ENCODE measurements at regions not wholly inside any gene's neighbourhood (a gene's known extent, or its start where the extent isn't known, plus 50 kb on each side); places are given as distances from the start of the nearest gene placed in this dataset.

DNA sequence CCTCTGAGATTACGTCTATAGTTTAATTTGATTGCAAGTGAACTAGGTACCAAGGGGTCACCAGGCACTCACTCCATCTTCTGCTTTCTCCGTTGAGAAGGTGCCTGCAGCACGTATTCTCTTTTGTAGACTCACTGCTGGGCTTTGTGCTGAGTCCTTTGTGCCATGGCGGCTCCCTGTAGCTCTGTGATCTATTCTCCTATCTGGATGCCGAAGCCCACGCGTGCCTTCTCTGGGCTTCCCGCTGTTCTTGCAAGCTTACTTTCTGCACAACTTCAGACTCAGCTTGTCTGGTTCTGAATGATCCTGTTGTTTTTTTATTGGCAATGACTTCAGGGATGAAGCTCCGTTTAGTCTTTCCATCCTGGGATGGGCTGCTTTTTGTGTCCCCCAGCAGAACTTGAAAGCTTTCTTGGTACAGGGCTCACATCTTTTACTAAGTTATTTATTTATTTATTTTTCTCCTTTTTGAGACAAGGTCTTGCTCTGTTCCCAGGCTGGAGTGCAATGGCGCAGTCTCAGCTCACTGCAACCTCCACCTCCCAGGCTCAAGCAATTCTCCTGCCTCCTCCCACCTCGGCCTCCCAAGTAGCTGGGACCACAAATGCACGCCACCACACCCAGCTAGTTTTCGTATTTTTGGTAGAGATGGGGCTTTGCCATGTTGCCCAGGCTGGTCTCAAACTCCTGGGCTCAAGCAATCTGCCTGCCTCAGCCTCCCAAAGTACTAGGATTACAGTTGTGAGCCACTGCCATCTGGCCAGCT lies 100.9 kb upstream of the NKX1-1 start:
- DNase-seq, result no peak

DNA sequence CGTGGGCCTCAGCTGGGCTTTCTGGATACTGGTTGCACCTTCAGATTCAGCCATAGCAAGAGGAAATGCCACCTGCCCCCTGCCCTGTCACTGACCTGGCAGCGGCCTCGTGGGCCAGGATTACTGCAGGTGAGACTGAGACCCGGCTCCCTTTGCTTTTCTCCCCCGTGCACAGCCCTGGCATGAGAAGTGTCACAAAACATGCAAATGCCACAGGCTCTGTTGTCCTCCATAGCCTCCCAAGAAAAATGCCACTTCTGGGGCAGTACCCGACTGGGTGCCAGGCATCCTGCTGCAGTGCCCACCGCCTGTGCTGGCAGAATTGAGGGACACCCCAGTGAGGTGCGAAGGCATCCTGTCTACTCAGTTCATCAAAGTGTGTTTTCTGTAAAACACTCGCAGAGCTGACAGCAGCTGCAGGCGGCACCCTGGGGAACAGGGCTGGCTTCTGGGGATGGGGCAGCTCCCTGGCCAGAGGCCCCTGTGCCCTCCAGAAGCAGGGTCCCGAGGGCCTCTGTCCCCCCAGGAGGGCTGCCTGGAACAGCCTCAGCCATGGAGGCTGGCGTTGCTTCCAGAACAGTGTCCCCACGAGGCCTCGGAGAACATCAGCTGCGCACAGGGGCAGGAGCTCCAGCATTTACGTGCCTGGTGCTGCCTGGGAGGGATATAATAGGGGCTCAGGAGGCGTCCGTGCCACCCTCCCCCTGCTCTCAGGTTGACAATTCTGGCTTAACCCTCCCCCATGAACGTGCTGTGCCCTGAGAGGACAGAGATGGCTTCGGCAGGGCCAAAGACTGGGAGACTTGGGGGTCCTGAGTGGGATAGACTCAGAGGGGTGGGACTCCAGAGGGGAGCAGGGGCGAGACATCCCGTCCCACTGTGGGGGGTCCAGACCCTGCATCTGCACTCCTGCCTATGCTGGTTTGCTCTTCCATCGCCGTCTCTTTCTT lies 99.5 kb upstream of the NKX1-1 start:
- DNase-seq, result no peak

DNA sequence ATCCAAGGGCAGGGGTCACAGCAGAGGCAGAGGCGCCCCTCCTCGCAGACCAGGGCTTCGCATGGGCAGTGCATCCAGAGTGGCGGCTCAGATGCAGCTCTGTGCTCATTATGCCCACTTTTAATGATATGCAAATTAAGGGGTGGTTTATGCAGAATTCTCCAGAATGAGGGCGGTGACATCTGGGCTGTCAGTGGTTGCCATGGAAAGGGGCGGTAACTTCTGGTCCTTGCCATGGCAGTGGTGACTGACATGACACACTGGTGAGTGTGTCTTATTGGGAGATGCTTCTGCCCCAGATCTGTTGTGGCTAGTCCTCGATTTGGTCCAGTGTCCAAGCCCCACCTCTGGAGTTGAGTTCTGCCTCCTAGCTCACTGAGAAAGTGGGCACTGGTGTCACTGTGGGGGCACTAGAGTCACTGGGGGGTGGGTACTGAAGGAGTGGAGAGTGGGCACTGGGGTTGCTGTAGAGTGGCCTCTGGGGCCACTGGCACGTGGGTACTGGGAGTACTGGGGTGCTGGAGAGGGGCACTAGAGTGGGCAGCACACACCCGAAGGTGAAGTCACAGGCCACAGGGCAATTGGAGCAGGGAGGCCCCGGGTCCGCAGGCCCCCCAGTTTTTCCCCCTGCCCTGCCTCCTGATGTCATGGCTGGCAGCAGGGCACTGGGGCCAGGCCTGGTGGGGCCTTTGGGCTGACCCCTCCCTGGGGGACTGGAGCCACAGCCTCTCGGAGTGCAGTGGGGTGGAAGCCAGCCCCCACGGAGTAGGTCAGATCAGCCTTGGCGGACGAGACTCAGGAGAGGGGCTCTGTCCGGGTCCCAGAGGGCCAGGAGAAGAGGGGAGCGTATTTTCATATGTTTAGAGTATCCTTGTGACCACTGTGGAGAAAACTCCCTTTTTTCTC lies 98.6 kb upstream of the NKX1-1 start:
- DNase-seq, result no peak

DNA sequence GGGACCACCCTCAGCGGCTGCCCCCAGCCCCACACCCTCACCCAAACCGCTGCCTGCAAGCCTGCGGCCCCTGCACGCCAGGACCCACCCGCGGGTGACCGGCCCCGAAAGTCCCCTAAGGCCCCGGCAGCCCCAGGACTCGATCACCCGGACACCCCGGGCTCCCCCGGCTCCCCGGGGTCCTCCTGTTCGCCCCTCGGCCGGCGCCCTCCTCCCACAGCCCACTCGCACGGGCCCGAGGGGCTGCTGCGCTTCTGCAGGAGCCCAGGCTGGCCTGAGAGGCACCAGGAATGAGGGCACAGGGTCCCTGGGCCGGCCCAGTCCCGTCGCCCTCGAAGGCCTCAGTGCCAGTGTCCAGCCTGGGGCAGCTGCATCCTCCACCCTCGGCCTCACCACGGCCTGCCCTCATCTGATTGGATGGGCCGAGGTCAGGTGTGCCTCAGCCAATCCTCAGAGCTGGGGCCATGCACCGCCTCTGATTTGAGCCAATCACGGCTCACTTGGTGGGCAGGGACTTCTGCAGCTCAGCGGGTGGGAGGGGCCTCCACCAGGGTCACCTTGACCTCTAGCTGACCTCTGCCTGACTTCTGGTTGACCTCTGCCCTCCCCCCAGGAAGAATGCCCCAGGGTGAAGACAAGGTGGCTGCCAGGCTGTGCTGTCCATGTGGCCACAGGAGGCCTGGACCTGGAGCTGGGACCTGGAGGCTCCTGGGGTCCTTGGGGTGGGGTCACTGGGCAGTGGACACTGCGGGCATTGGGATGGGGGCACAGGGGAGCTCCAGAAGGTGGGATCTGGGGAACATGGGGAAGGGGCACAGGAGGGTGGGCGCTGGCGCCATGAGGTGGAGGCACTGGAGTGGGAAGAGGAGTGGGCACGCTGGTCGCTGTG lies 97.6 kb upstream of the NKX1-1 start:
- no peak for DNase-seq

DNA sequence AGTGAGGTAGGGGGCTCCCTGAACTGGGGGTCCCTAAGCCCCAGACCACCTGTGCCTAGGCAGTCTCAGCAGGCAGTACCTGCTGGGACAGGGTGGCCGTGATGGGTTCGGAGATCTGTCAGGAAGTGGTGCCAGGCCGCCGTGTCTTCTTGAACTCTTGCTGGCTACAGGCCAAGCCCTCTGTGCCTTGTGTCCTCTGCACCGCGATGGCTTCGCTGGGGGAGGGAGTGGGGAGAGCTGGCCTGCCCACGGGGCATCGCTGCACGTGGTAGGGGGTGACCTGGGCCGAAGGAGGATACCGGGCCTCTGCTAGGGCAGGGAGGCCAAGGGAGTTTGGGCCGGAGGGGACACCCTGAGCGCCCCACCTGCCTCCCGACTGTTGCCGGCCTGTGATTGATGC lies 96.7 kb upstream of the NKX1-1 start:
- no peak for DNase-seq

DNA sequence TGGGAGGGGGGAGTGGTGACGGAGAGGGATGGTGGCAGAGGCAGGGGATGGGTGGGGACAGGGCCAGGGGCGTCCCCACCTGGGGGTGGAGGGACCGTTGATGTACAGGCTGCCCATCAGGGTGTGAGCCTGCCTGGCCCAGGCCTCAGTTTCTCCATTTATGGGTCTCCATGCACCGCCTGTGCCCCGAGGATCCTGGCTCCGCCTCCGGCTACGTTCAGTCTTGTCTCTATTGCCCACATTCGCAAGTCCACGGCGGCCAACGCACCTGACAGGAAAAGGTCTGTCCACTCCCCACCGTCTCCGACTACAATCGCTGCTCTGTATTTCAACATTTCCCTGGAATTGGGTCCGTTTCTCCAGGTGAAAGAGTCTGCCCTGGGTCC lies 96.3 kb upstream of the NKX1-1 start:
- DNase-seq, result no peak

DNA sequence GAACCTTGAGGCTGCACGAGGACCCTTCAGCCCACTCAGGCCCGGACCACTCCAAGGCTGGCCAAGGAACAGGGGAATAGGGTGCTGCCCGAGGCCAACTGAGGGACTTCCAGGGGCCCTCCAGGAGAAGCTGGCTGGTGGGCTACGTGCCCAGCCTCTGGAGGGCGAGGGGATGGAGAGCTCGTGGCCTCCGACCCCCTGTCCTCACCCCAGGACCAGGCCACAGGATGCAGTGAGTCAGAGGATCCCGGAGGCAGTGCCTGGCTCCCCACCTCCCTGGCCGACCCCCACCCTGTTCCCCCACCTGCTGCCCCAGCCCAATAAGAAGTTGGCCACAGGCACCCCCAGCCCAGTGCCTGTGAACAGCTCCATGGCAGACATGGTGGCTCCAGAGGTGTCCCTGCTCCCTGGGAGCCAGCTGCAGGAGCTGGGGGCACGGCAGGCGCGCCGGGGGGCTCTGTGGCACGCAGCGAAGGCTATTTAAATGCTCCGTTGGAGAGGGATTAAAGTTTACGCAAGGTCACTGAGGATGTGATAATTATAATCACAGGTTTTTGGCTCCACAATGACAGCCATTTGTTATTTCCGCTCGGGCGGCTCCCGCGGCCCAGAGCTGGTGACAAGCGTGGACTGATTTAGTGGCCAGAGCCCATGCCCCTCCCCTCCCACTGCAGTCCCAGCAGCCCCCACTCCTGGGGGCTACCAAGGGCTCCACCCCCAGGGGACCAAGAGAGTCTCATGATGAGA lies 95.7 kb upstream of the NKX1-1 start:
- no peak for DNase-seq

DNA sequence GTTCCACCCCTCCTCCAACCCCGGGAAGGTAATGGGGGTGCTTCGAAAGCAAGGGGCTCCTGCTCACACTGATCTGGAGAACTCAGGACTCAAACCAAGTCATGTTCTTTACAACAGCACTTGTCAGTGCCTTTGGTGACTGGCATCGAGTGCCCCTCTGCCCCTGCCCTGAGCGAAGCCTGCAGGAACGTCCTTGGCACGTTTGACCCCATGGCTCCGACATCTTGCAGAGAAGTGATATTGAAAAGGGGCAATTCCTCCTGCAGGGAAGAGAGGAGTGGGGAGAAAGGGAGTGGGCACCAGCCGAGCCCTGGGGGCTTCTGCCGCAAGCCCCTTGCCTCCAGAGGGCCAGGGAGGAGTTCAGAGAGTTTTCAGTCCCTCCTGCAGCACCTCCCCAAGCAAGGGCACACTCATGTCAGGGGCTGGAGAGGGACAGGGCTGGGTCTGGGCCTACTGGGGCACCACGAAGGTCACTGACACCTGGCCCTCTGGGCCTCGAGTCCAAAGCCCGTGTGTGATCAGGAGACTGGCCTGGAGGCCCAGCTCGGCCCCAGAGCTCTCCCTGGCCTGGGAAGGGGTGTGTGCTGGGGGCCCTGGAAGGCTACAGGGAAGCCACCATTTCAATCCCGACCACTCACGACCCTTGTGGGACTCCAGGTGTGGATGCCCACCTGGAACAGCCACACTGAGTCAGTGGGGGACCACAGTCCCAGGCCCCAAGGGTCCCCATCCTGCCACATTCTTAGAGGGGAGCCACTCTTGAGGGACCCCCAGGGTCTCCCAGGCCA lies 94.9 kb upstream of the NKX1-1 start:
- no peak for DNase-seq

DNA sequence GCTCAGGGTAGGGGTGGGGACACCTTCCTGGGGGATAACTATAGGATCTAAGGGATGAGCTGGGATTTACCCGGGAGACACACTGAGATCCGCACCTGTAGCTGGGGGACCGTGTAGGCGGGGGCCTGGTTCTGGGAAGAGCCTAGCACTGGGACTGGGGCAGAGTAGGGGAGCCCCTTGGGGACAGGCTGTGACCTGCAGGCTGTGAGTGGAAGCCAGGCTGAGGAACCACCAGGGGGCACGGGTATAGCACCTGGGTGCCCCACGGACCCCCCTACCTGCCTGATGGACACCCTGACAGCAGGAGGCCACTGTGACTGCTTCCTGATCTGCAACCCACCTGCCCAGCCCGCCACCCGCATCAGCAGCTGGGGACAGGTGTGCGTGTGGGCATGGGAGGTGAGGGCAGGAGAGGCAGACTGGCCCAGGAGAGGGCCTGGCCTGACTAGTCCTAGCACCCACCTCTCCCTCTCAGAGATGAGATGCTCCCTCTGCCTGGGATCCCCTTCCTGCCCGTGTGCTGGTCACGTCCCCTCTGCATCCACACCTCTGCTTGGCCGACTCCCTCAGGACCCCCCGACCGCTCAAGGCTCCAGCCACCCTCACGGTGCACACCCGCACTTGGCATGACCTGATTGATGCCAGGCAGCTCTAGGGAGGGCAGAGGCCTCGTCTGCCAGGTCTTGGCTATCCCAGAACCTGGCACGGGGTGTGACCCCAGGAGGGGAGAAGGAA lies 94.2 kb upstream of the NKX1-1 start:
- DNase-seq, result no peak

DNA sequence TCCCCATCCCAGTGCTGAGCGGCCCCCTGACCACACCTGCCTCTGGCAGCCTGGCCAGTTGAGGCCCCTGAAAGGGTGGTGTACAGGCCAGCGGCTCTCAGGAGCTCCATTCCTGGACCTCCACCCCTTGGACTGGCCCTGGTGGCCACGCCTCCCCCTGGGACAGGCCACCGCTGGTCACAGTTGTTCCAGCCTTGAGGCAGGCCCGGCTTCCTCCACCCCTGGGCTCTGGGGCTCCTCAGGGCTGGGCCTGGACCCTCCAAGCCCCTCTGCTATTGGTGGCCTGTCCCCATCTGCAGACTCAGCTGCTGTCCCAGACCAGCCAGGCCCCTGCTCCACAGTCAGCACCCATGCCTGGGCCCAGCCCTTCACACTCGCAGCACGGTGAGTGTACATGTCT lies 93.2 kb upstream of the NKX1-1 start:
- no peak for DNase-seq

DNA sequence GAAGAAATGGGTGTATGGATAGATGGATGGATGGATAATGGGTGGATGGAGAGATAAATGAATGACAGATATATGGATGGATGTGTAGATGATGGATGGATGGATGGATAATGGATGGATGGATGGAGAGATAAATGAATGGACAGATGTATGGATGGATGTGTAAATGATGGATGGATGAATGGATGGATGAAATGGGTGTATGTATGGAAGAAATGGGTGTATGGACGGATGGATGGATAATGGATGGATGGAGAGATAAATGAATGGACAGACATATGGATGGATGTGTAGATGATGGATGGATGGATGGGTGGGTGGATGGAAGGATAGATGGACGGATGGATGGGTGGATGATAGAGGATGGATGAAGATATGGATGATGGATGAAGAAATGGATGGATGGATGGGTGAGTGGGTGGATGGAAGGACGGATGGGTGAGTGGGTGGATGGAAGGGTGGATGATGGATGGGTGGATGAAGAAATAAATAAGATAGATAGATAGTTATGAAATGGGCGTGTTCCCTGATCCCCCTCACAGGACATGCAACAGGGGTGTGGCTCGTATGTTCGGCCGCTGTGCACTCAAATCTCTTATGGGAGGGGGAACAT lies 91.1 kb upstream of the NKX1-1 start:
- DNase-seq, result no peak

DNA sequence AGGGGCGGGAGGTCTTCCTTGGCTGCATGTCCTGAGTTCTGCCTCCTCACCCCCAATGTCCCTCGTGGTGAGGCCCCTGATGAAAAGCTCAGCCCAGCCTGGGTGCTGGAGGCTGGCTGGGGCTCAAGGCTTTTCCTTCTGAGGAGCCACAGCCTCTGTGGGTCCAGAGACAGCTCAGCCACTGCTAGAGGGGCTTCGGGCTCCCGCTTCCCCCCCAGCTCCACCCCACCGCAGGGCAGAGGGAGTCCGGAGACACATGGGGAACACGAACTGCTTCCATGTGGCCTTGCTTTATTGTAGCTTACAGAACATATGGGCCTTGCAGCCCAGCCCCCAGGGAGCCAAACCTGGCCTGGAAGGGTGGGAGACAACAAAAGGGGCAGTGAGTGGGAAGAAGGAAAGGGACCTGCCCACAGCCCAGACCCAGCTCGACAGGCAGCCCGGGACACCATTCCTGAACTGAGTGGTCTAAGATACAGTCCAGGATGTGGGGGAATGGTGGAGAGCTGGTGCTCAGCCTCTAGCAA lies 89.9 kb upstream of the NKX1-1 start:
- no peak for DNase-seq

DNA sequence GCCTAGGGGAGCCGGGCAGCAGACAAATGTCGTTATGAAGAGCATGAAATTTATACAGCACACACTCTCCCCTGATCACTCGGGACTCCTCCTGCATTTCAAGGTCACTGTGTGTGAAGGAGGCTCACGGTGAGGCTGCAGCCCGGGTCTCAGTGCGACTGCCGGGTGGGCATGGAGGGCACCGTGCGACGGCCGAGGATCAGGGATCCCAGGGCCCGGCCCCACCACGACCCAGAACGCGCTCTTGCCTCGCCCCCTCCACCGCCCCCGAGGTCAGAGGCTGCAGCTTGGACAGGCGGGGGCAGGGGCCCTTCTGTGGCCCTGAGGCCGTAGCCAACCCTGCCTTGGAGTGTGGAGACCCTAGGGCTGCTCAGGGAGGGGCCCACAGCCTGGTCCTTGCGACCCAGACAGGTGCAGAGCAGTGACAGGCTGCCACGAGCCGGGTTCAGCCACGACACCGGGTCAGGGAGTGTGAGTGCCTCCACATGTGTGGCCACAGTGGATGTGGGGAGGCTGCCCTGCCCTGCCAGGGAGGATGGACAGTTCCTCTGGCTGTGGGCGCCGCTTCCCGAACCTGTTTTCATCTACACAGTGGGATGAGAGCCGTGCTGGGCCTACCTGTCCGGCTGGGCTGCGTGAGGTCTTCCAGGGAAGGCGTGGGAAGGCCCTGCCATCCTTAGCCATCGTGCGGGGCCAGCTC lies 89.3 kb upstream of the NKX1-1 start:
- DNase-seq, result no peak

DNA sequence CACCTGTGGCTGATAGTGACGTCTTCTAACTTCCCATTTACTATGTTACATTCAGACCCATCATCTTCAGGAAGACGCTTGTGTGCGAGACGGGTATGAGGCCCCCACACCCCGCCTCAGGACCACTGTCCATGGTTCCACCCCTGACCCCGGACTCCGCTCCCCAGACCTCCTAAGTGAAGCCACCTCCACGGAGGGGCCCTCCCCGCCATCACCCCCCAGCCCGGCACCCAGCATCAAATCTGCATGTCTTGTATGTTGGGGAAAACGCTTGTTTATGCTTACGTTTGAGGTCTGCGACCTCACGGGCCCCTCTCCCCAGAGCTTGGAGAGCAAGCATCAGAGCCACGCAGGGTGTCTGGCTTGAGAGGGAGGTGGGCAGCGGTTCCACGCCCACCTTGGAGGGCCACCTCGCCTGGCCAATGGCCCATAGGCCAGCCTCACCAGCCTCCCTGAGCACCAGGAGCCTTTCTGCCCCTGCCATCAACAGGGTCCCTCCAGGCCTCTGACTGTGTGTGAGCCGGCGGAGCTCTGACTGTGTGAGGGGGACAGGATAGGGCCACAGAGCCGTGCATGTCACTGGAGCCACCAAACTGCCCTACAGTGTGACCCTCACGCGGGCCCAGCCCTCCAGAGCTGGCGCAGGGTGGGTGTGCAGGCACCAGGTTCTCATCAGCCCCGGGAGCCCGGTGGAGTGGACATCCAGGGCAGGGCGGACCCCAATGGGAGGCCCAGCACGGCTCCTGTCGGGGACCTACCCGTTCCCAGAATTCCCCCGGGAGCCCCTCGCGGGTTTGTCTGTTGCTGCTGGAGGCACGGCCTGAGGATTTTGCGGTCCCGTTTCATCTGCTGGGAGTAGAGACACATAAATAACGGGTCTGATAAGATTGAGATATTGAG lies 88.4 kb upstream of the NKX1-1 start:
- DNase-seq, result no peak

DNA sequence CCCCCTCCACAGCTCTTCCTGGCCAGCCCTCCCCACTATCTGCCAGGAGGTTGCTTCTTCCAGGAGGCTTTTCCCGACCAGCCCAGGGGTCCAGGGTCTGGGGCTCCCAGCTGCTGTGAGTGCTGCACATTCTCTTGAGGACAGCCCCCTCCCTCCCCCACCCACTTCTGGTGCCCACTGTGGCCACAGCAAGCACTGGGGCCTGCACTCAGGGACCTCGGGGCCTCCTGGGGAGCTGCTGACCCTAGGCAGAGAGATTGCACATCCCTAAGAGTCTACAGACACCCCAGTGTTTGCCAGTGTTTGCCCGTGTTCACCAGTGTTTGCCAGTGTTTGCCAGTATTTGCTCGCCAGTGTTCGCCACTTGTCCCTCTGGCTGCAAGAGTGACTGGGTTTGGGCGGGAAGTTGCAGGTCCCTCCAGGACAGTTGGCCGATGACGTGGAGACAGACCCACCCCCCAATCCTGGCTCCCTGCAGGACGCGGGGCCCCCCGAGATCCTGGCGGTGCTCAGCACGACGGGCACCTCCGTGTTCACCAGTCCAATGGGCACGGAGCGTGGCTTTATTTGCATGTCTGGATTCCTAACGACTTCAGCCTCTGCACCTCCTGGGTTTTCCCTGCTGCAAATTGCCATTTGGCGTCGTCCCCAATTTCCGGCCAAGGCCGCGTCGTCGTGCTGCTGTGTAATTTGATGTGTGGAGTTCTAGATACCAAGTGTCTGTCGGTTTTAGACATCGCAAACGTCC lies 87.5 kb upstream of the NKX1-1 start:
- no peak for DNase-seq
